Body of pancreas (tissue), 4 donors: ENCODE measurements at regions not wholly inside any gene's neighbourhood (a gene's known extent, or its start where the extent isn't known, plus 50 kb on each side); places are given as distances from the start of the nearest gene placed in this dataset.

Source experiments
- CTCF ChIP-seq, 7 experiments: fragments of 450-650 bp in 4 of 7; fragments of 200-600 bp in 3 of 7; sonication (generic) in 3 of 7; IDR thresholded peaks; one replicate each; pipeline ENCODE4 v1.5.1; 2016 to 2019; ENCODE audit warnings: antibody characterized with exemption in 7 of 7
- POLR2A ChIP-seq, 3 donors: fragments of 450-650 bp; IDR thresholded peaks; one replicate each; pipeline ENCODE4 v1.6.1; 2016; ENCODE audit warnings: antibody characterized with exemption in 3 of 3, mild to moderate bottlenecking in 2 of 3

- TF ChIP-seq POLR2A (IDR thresholded peaks at IDR 0.05) (no peak), CTCF (IDR thresholded peaks at IDR 0.05) (no peak)
Measured at GRCh38 chr5:25349746-25350145, 705.0 kb upstream of the CDH10 start.
